CD4-positive, alpha-beta T cell treated with Interleukin-4 for 1 hour (primary cell): ENCODE measurements at regions not wholly inside any gene's neighbourhood (a gene's known extent, or its start where the extent isn't known, plus 50 kb on each side); places are given as distances from the start of the nearest gene placed in this dataset.
A peak's percentile ranks its signal among the peaks of the same experiment; 100 is the strongest.

ENCODE experiments used
- DNase-seq, 2 donors: peaks; one replicate each; pipeline ENCODE4 v3.0.0-alpha.2; 2020 to 2022

DNA sequence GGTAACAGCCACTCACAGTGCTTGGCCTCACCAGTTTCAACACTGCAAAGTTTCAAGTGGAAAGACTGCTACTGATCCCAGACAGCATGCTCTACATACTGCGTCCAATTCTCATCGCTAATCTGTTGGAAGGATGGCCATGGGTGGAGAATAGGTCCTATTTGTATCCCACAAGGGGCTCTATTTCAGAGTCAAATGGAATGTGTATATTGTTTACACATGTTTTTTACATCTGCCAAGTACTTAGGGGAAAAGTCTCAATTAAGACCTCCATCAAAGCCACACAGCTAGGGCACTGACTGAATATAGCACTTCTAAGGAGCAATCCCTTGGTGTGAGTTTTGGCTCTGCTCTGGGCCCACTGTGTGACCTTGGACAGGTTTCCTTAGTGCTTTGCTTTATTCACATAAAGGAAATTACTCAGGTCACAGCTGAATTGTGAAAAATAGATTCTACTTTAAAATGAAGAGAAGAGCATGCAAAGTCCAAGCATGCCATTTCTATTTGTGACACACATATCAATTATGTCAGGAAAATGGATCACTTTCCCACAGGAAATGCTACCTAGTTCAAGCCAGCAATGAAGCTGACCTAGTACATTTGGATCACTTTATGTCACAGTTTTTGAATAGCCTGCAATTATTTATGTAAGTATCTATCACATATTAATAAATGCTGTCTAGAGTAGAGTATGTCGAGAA is 112.9 kb upstream of the STK17B start:
- no peak for DNase-seq

DNA sequence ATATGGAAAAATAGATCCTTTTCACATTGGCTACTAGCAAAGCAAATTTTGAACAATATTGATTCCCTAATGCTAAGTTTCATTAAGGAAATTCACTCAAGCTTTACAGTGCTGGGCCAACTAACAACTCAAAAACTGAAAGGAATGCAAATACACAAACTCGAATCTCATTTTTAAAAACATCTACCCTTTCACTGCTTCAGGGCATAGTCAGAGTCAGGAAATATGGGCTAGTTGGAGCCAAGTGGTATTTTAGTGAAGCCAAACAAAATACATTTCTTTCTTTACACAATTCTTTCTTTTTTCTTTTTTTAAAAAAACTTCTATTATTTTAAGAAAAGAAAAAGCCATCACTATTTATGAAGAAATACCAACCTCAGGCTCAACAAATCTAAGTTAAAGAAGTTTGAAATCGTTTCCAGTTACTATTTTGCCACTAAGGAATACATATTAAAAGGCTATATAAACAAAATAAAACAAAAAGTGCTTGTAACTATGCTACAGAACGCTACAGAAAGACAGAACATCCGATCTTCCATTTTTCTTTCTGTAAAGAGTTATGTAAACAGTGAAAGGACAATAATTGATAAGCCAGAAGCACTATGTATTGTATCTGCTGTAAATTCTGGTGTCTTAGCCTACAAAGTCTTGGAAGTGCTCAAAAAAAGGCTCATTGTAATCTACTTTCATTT is 113.6 kb upstream of the STK17B start:
- no peak for DNase-seq

GRCh38 chr2:196286821-196287220 is 115.4 kb upstream of the STK17B start:
- no peak for DNase-seq

DNA sequence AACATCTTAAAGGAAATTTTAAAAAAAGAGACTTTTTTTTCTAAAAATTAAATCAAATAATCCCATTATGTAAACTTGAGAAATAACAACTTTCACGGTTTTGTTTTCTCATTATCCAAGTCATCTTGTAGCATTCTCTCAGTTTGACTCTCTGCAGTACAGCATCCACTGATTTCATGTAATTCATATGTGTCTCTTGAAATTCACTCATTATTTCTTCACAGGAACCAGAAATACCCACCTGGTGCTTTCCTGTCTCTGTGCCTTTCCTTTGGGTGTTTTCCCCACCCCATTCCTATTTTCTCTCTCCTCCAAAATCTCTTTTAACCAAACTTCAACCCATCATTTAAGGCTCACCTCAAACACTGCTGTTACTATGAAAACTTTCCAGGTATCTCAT is 116.1 kb upstream of the STK17B start:
- no peak for DNase-seq

- no peak for DNase-seq
These were observed 116.7 kb upstream of the STK17B start for GRCh38 chr2:196288006-196288538.

GRCh38 chr2:196289000-196289399 is 117.6 kb upstream of the STK17B start:
- peak in 1 of 2 donors; percentile 15 for DNase-seq

- DNase-seq = no peak
These were observed 118.8 kb upstream of the STK17B start for GRCh38 chr2:196290136-196290535.

GRCh38 chr2:196290569-196290968 is 119.2 kb upstream of the STK17B start:
- no peak for DNase-seq

DNA sequence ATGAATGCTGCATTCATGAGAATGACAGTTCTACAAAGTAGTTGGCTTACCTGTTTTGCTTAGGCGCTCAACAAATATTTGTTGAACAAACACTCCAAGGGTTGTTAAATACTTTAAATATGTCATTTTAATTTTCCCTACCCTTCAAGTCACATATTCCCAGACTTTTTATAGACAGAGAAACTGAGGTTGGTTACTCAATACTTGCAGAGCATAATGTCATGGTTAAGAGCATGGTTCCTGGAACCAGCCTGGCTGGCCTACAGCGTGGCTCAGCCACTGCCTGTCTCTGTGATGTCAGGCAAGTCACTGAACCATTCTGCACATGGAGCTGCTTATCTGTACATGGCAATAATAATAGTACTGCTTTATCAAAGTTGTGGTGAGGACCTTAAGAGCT is 120.0 kb upstream of the STK17B start:
- DNase-seq = no peak

- peak in 1 of 2 donors; percentile 10 for DNase-seq
These were observed 120.8 kb upstream of the STK17B start for GRCh38 chr2:196291873-196292800.

- DNase-seq = no peak
These were observed 122.6 kb upstream of the STK17B start for GRCh38 chr2:196293751-196294515.

DNA sequence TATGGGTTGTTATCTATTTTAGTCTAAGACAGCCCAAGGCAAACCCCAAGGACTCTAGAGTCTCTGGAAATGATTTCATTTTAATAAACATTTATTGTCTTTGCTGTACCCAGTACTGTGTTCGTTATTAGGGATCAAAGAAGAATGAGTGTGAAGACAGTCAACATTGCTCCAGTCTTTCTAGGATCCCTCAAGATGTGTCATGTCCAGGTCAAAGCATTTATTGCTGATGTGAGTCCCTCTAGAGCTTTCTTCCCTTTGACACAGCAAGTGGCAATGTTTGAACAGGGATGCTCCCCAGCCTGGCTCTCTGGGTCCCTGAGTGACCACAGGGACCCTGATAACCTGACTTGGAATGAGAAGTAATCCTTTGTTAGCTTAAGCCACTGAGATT is 123.1 kb upstream of the STK17B start:
- no peak for DNase-seq

GRCh38 chr2:196295005-196295404 is 123.6 kb upstream of the STK17B start:
- DNase-seq = no peak

DNA sequence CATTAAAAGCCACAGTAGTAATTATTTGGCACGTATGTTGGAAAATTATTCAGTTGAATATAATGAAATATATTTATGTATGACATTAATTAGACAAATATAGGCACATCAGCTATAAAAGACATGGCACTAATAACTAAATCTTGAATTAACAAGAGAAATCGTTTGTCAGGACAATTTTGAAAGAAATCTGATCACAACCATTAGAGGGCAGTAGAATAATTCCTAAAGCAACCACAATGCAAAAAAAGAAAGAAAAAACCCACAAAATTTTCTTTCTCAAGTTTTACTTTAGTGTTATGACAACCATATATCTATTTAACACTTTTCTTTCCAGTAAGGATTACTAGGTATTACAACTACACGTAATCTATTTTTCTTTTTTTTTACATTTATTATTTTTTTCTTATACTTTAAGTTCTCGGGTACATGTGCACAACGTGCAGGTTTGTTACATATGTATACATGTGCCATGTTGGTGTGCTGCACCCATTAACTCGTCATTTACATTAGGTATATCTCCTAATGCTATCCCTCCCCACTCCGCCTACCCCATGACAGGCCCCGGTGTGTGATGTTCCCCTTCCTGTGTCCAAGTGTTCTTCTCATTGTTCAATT is 126.8 kb upstream of the STK17B start:
- peak in 1 of 2 donors; percentile 42 for DNase-seq

- no peak for DNase-seq
These were observed 136.5 kb upstream of the STK17B start for GRCh38 chr2:196307775-196308305.

DNA sequence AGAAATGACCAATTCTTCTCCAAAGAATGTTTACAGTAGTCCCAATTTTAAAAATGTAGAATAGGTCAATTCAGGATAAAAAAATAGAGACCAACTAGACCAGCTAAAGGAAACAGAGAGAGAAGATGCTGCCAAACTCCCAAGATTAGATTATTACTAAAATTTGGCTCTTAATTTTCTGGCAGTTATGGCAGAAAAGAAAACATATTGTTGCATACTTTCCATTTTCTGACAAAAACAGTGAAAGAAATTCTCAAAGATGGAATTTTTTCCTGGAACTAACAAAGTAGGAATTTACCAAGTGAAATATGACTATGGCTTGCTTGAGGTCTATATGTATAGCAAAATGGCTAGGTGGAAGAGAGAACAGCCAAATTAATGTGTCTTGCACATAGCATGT is 138.3 kb upstream of the STK17B start:
- no peak for DNase-seq

- no peak for DNase-seq
These were observed 142.8 kb upstream of the STK17B start for GRCh38 chr2:196314157-196314556.

DNA sequence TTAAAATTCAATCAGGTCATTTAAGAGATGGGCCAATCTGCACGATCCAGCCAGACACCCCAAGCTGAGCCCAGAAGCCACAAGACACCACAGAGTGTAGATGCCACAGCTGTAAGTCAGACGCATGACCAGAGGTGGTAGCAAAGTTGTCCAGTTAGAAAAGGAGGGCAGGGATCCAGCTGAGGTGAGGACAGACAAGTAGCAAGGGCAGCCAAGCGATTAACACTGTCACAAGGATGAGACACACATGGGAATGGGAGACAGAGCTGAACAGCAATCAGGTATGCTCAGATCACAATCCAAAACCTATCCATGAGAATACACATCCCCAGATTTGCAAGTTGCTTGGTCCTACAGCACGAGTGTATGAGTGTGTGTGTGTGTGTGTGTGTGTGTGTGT is 143.4 kb upstream of the STK17B start:
- DNase-seq = no peak

DNA sequence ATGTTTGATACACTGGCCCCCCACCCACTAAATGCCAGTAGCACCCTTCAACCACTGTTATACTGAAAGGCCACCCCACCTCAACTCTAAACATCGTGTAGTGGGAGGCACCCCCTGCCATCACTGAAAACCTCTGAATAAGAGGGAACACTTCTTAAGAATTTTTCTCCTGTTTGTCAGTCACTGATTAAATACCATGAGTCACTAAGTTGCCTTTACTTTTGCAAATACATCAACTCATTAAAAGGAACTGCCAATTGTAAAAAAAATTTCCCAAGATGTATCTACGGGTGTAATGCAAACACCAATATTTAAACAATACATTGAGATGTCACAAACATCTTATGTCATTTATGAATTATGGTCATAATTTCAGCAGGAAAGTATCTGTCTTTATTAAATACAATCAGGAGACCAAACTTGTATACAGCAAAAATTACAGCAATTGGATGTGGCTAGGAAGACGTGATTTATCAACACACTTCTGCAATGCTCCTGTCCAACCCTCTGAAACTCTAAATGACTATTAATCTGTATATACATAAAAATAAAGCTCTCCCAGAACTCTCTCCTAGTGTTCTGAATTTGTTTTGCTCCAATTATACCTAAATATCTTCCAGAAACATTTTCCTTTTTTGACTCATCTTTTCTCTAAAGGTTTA is 144.1 kb upstream of the STK17B start:
- no peak for DNase-seq

GRCh38 chr2:196316050-196316430 is 144.7 kb upstream of the STK17B start:
- DNase-seq = no peak
